A673 (cell line): ENCODE measurements at regions not wholly inside any gene's neighbourhood (a gene's known extent, or its start where the extent isn't known, plus 50 kb on each side); places are given as distances from the start of the nearest gene placed in this dataset.

Source experiments
- CTCF ChIP-seq: fragments of 300-800, 200-600 bp; sonication (generic); conservative IDR thresholded peaks from 2 replicates; pipeline ENCODE4 v1.5.1; 2017; ENCODE audit warnings: low read depth, mild to moderate bottlenecking, antibody characterized with exemption, low read length, moderate library complexity, mixed read lengths
- EZH2 ChIP-seq: fragments of 200-600 bp; sonication (generic); IDR thresholded peaks from 2 replicates; pipeline ENCODE4 v1.6.1; 2017; ENCODE audit warnings: borderline replicate concordance, low read depth, mild to moderate bottlenecking, mixed read lengths, antibody characterized with exemption, low read length; ENCODE audit not compliant: poor library complexity, severe bottlenecking

DNA sequence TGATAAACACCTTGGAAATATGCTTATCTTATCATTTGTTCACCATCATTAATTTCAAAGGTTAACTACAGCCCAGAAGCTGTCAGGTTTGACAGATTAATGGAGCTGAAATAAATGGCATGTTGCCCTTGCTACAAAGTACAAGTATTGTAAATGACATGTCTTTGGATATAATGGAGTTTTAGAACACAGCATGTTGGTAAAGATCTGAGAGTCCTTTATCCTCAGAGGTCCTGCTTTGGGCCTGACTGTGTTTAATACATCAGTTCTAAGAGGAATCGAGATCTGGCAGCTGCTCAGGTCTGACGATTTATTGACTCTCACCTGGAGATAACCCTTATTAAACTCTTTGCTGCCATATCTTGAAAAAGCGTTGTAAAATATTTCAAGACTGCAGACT, 222.7 kb upstream of the OPRM1 start:
- TF ChIP-seq CTCF = no peak
- TF ChIP-seq EZH2 = no peak
